CD4-positive, alpha-beta T cell treated with Interleukin-2 at 100 ng/mL for 4 hours (primary cell): ENCODE measurements at regions not wholly inside any gene's neighbourhood (a gene's known extent, or its start where the extent isn't known, plus 50 kb on each side); places are given as distances from the start of the nearest gene placed in this dataset.

Source experiments
- DNase-seq: peaks from one replicate; pipeline ENCODE4 v3.0.0-alpha.2; 2020; ENCODE audit warnings: low spot score

DNA sequence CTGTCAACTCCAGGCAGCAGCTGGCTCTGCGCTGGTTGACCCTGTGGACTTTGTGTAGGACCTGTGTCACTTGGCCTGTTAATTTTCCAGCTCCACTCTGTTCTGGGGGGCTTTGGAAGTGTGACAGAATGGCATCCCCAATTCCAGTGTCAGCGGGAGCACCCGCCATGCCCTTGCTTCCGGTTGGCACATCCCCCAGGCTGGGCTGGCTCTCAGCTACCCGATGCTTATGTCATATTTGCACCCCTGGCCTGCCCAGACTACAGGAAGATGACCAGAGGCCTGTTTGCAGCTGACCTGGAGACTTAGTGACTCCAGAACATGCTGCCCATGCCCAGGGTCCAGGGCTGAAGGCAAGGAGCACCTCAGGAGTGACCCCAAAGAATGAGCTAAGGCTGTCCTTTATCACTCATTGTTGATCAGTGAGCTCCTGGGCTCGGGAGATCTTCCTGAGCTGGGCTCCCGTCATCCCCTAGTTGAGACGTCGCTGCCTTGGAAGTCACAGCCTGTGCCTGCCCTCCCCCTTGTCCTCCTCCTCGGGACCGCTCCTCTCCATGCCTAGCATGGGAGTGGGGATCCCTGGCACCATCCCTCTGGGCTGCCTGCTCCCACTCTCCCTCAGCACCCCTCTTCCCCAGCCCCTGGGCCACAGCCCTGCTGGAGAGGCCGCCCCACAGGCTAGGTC is 163.4 kb upstream of the RTL1 start:
- no peak for DNase-seq

GRCh38 chr14:101068313-101069227 is 165.0 kb upstream of the RTL1 start:
- DNase-seq, result no peak

DNA sequence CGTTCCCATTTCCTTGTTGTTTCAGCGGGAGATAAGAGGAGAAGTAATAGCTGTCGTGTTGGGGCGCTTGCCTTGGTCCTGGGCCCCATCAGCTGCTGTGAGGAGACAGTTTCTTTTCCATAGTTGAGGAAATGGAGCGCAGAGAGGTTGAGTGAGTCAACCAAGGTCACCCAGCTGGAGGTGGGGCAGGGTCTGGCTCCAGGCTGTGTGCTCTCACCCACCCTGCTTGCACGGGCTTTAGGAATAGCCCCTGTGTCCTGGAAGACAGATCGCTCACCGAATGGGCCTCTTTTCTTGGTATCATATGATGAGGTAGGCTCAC is 165.7 kb upstream of the RTL1 start:
- no peak for DNase-seq

- DNase-seq, result no peak
These were observed 166.3 kb upstream of the RTL1 start for GRCh38 chr14:101069666-101070362.

DNA sequence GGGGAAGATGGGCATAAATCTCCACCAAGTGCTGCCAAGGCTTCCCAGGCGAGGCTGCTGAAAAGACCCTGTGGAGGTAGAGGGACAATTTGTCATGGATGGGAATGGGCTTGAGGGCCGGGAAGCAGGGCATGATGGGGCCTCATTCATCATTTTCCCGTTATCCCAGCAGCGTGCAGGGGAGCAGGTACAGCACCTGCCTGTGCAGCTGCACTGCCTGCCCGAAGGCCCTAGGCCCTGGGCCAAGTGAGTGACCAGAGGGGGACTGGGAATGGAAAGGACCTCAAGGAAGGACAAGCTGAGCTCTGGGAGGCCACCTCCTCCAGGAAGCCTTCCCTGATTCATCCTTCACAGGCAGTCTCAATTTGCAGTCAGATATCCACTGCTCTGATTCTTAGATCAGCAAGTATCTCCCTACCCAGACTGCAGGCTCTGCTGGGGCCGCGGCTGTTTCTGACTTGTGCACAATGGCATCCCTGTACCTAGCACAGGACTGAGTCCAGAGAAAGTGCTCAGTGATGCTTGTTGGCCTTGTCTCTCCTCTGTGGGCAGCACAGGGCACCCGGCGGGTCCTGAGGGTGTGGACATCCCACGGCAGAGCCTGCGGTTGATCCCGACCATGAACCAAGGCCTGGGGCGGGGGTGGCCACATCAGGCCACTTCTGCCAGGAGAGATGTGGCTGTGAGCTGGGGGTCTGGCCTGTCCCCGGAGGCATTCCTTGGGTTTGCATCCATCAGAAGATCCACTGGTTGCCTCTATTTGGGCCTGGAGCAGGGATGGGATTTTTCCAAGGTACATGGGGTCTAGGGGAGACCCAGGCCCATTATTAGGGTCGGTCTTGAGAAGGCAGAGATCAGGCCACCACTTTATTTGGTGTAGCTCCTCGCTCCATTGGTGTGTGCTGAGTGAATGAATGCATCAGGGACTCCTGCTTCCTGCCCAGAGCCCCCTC is 167.3 kb upstream of the RTL1 start:
- DNase-seq, result no peak

DNA sequence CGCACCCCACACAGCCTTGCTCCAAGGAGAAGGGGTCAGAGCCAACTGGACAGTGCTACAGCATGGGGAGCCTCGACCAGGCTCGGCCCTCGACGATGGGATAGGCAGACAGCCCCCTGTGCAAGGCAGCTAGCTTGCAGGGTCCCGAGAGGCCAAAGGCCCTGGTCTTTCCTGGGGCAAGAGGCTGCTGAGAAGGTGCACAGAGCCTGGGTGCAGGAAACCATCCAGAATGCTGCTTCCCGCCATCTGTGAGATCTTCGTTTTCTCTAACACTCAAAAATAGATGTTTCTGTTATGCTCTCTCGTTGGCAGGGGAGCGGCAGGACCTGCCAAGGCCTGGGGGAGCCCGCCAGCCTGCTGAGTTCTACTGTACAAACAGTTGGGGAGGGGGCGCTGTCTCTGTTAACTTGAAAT is 168.0 kb upstream of the RTL1 start:
- DNase-seq, result no peak

DNA sequence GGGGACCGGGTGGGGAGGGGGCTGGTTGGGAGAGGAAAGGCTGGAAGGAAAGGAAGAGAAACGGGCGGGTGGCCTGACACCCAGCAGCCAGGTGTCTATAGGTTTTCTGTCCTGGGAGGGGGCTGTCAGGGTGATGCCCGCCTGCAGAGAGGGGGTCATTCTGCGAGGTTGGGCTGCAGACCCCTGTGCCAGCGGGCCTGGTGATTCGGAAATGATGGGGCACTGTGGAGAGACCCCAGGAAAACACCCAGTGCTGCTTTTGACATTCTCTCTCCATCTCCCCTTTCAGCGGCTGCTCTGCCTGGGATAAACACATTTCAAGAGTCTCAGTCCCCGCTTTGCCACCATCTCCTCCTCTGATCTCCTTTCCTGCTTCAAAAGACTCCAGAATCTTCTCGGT is 168.5 kb upstream of the RTL1 start:
- no peak for DNase-seq

- DNase-seq, result no peak
These were observed 169.0 kb upstream of the RTL1 start for GRCh38 chr14:101072531-101072930.

DNA sequence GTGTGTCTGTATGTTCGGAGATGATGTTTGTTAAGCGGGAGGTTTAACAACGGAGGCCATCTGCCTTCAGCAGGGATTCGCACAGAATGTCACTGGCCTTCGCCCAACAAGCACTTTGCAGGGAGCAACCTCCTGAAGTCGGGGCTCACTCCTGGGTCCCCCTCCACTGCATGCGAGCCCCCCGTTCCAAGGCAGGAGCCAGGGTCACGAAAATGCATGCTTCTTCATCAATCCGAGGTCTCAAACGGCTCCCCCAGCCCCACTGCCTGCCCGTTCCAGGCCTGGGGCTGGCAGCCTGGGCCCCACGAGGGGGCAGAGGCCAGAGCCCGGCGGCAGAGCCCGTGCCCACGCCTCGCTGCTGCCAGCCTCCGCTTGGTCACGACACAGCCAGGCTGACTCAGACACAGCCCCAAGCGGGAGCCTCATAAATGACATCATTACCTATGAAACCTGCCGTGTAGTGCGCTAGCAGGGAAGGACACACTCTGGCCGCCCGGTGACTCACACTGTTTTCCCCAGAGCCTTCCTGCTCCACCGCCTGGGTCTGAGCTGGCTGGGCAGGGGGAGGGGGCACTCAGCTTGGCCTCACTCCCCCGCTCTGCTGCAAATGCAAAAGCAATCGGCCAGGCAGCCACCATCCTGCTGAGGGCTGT is 169.5 kb upstream of the RTL1 start:
- DNase-seq, result no peak

GRCh38 chr14:101073598-101073965 is 170.1 kb upstream of the RTL1 start:
- no peak for DNase-seq

- DNase-seq, result no peak
These were observed 170.9 kb upstream of the RTL1 start for GRCh38 chr14:101074196-101075024.

GRCh38 chr14:101075025-101075800 is 171.7 kb upstream of the RTL1 start:
- no peak for DNase-seq

GRCh38 chr14:101075801-101076413 is 172.4 kb upstream of the RTL1 start:
- no peak for DNase-seq

DNA sequence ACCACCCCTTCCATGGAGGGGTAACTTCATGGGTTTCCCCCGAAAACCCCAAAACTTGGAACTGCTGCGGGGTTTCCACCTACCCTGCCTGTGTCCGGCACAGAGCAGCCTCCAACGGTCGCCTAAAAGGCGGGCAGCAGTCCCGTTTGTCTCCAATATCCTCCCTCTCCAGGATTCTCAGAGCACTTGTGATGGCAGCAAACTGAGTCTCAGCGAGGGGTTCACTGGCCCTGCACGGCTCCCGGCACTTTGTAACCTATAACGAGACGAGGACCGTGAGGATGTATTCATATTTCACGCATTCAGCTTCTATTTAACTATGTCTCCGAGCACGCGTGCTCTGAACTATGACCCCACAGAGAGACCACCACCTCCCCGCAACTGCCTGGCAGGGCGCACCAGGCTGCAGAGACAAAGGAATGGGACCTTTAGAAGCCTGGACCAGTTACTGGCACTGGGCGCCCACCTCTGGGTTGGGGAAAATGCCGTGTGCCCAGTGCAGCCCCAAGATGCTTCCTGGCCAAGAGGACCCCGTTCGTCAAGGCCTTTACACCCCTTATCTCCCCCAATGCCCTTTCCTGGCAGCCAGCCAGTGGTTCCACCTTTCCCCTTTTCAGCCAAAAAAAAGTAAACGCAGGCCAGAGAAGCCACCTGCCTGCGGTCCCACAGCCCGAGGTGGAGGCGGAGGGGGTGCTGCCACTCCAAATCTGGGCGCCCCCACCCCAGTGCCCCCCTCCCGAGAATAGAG is 173.1 kb upstream of the RTL1 start:
- DNase-seq, result no peak

DNA sequence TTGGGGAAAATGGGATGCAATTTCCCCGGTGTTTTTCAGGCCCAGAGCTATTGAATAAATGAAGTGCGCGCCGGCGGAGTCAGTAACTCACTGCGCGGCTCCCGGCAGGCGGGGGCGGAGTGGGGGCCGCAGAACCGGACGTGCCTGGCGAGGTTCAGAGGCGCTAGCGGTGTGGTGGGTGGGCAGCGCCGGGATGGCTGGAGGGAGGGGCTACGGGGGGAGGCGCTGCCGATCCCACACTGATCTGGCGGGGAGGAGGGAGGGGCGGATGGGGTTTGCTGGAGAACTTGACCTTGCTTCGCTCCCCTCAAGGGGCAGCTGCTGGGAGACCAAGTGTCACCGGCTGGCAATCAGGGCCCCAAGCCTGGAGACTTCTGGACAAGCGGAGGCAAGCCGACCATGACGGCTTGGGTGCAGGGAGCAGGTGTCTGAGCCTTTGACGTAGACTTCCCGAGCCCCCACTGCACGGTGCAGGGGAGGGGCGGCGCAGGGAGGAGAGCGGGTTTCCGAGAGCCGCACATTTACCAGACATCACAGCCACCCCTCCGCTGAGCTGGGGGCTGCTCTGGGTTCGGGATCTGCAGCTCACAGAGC is 174.1 kb upstream of the RTL1 start:
- DNase-seq, result no peak

- DNase-seq, result no peak
These were observed 174.8 kb upstream of the RTL1 start for GRCh38 chr14:101078170-101078891.

- DNase-seq, result no peak
These were observed 175.3 kb upstream of the RTL1 start for GRCh38 chr14:101078892-101079221.
